Activated CD8-positive, alpha-beta memory T cell treated with anti-CD3 and anti-CD28 coated beads, Interleukin-2, amount 10 ng/mL, durations not matched to agents 7 days and 5 days (primary cell): ENCODE measurements at regions not wholly inside any gene's neighbourhood (a gene's known extent, or its start where the extent isn't known, plus 50 kb on each side); places are given as distances from the start of the nearest gene placed in this dataset.

ENCODE experiments used
- ATAC-seq: fragments of 150-1000 bp; cut with Tn5 transposase; one replicate; pipeline ENCODE4 v1.10.0; 2021; ENCODE audit warnings: moderate library complexity
- CTCF ChIA-PET: fragments of 350-600 bp; sonication (Branson Sonifier 250); formaldehyde crosslinking; loops from one replicate; lab custom pipeline; 2021; ENCODE audit warnings: antibody characterized with exemption; lab: Charles Lee
- DNase-seq: peaks from one replicate; pipeline ENCODE4 v3.0.0-alpha.2; 2020
- H3K27ac Mint-ChIP-seq: one replicate; pipeline ENCODE4 v1.8.0; 2021; ENCODE audit warnings: mild to moderate bottlenecking, mixed read lengths
- H3K27me3 Mint-ChIP-seq: one replicate; pipeline ENCODE4 v1.8.0; 2021; ENCODE audit warnings: mixed read lengths
- H3K36me3 Mint-ChIP-seq: one replicate; pipeline ENCODE4 v1.8.0; 2021; ENCODE audit warnings: mild to moderate bottlenecking, mixed read lengths
- H3K4me1 Mint-ChIP-seq: one replicate; pipeline ENCODE4 v1.8.0; 2021; ENCODE audit warnings: mixed read lengths
- H3K4me3 Mint-ChIP-seq: one replicate; pipeline ENCODE4 v1.8.0; 2021; ENCODE audit warnings: mild to moderate bottlenecking, moderate library complexity, mixed read lengths
- H3K9me3 Mint-ChIP-seq: one replicate; pipeline ENCODE4 v1.8.0; 2022; ENCODE audit warnings: low read depth, mixed read lengths

DNA sequence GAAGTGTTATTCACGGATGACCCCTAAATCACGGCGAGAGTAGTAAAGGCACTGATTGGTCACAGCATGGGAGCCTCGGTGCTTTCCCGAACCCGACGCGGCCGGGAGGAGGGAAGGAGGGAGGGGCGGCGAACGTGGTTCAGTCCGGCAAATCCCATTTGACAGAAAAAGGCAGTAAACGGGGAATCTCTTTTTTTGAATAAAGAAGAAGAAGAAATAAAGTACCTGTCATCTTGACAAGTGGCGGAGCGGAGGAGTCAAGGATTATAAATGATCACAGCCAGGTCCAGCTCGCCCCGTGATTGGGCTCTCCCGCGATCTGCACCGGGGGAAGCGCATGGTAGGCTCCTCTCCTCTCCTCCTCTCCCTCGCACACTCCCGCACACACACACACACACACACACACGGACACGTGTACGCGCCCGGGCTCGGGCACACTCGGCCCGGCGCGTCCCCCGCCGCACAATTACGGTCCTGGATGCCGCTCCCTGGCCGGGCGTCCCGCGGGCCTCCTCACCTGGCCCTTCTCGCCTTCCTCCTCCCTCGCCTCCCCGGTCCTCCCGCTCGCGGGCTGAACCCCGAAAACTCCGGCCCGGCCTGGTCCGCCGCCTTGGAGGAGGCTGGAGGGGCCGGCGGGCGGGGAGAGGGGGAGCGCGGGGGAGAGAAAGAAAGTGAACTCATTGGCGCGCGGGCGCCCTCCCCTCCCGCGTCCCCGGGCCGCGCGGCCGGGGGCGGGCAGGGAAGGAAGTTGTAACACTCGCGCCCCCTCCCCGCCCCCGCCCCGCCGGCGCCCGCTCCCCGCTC, 99.2 kb upstream of the TENM3 start:
- Mint-ChIP-seq H3K27me3 (peaks cover 75% of the 10 kb centered on the region), H3K9me3 (no peaks in the 10 kb centered on the region), H3K4me1 (peaks cover 17% of the 10 kb centered on the region), H3K36me3 (peaks cover 4% of the 10 kb centered on the region), H3K27ac (peak overlapping the region; percentile 15), H3K4me3 (peak overlapping the region; percentile 44)
- DNase-seq (no peak), ATAC-seq (peak; percentile 30)
- CTCF ChIA-PET = no interaction called here

DNA sequence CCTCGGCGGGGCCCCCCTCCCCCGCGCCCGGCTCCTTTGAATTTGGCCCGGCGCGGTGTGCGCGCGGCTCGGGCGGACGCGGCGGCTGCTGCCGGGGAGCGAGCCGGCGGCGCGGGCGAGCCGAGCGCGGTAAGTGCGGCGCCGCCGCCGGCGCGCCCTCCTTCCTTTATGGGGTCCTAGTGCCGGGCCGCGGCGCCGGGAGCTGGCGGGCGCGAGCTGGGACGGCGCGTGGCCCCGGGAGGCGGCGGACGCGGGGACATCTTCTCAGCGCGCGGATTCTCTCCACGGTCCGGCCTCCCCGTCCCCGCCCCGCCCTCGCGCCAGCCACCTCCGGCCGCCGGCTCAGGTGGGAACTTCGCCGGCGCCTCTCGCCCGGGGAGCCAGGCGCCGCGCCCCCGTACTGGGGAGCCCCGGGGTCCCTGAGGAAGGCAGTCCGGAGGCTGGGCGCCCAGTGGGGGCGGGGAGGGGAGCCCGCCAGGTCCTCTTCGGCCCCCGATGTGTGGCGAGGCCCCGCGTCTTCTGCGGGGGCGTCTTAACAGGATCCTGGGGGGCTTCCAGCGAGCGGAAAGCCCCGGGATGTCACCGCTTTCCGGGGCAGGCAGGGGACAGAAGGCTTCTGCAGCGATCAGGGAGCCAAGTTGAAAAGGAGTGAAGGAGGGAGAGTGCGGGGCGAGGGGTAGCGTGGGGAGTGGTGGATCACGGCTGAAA, 98.4 kb upstream of the TENM3 start:
- peak; percentile 16 for ATAC-seq
- H3K36me3 Mint-ChIP-seq = peaks cover 4% of the 10 kb centered on the region
- CTCF ChIA-PET = no interaction called here
- no peak for DNase-seq
- peak overlapping the region; percentile 47 for H3K27ac Mint-ChIP-seq
- H3K27me3 Mint-ChIP-seq = peaks cover 67% of the 10 kb centered on the region
- peak overlapping the region; percentile 58 for H3K4me3 Mint-ChIP-seq
- H3K9me3 Mint-ChIP-seq = no peaks in the 10 kb centered on the region
- H3K4me1 Mint-ChIP-seq = peaks cover 17% of the 10 kb centered on the region

GRCh38 chr4:182145334-182145905, 97.8 kb upstream of the TENM3 start:
- Mint-ChIP-seq H3K27me3 (peaks cover 61% of the 10 kb centered on the region), H3K4me1 (peaks cover 17% of the 10 kb centered on the region), H3K36me3 (peaks cover 4% of the 10 kb centered on the region), H3K9me3 (no peaks in the 10 kb centered on the region), H3K27ac (peak overlapping the region; percentile 47), H3K4me3 (peak overlapping the region; percentile 58)
- ATAC-seq (no peak), DNase-seq (no peak)
- CTCF ChIA-PET = no interaction called here

GRCh38 chr4:182147391-182147790, 95.8 kb upstream of the TENM3 start:
- Mint-ChIP-seq H3K4me1 (peaks cover 16% of the 10 kb centered on the region), H3K27me3 (peaks cover 41% of the 10 kb centered on the region), H3K9me3 (no peaks in the 10 kb centered on the region), H3K4me3 (no peak overlapping the region), H3K36me3 (peaks cover 4% of the 10 kb centered on the region), H3K27ac (no peak overlapping the region)
- CTCF ChIA-PET = no interaction called here
- ATAC-seq = no peak
- no peak for DNase-seq

DNA sequence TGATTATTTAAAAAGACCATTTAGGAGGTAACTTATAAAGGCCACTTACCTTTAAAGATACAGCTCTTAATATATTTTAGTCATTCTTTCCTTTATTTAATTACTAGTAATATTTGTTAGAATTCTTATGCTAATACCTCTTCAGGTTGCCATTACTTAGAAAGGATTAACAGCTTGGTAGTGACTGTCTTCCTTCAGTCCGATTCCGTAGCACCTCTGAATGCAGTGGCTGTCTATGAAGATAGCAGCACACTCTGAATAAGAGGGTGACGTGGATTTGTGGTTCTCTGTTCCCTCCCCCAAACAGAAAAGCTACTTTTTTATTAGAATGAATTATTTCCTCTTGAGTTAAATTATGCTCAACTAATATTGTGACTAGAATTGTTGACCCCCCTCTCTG, 92.6 kb upstream of the TENM3 start:
- H3K27me3 Mint-ChIP-seq = peaks cover 16% of the 10 kb centered on the region
- H3K27ac Mint-ChIP-seq = no peak overlapping the region
- no peaks in the 10 kb centered on the region for H3K4me1 Mint-ChIP-seq
- CTCF ChIA-PET = no interaction called here
- DNase-seq (no peak), ATAC-seq (no peak)
- H3K36me3 Mint-ChIP-seq = no peaks in the 10 kb centered on the region
- no peak overlapping the region for H3K4me3 Mint-ChIP-seq
- no peaks in the 10 kb centered on the region for H3K9me3 Mint-ChIP-seq

DNA sequence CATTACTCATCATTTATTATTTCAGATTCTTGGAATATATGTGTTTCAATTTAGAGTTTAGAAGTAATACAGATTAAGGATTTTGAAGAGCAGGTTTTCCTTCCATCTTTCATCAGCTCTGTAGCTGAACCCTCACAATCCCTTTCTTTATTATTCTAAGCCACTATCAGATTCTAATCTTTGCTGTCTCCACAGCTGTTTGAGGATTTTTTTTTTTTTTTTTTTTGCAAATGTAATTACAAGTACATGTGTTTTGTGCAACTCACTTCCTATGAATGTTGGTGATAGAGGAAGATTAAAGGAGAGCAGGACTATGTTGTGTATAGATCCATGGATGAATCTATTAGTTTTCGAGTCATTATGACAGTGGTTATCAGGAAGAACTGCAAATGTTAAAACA, 87.4 kb upstream of the TENM3 start:
- ATAC-seq (no peak), DNase-seq (no peak)
- H3K27me3 Mint-ChIP-seq = no peaks in the 10 kb centered on the region
- peaks cover 3% of the 10 kb centered on the region for H3K9me3 Mint-ChIP-seq
- CTCF ChIA-PET = no interaction called here
- no peaks in the 10 kb centered on the region for H3K36me3 Mint-ChIP-seq
- H3K27ac Mint-ChIP-seq = no peak overlapping the region
- no peak overlapping the region for H3K4me3 Mint-ChIP-seq
- no peaks in the 10 kb centered on the region for H3K4me1 Mint-ChIP-seq

DNA sequence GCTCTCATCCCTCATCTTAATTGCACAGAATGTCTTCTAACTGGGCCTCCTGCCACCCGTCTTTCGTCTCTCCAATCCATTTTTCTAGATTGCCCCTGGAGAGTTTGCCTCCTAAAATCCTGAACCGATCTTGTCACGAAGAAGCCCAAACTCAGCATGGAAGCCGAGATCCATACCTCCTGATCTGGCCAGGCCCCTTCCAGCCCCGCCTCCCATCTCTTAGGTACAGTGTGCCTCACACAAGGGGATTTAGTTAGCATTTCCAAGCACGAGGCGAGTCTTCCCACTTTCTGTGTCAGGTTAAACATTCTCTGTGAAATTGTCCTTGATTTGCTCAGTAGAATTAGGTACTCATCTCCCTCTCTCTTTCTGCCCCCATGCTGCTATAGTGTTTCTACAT, 80.0 kb upstream of the TENM3 start:
- no peak for DNase-seq
- H3K4me1 Mint-ChIP-seq = no peaks in the 10 kb centered on the region
- H3K36me3 Mint-ChIP-seq = no peaks in the 10 kb centered on the region
- no peak for ATAC-seq
- CTCF ChIA-PET = no interaction called here
- H3K27me3 Mint-ChIP-seq = no peaks in the 10 kb centered on the region
- no peak overlapping the region for H3K27ac Mint-ChIP-seq
- H3K9me3 Mint-ChIP-seq = peaks cover 3% of the 10 kb centered on the region
- H3K4me3 Mint-ChIP-seq = no peak overlapping the region

DNA sequence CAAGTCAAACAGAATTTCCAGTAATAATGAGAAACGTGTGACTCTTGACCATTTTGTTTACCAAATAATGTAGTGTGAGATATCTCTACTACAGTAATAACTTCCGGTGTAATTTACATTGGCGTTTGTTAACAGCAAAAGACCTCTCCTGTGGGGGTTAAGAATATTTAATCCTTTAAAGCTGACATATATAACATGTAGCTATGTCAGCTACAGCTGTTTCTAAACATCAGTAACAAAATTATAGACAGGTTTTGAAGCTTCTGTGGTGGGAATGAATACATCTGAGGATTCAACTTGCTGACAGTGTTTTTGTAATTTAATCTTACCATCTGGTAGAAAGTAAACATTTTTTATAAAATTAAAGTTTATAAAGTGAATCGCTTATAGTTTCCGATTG, 73.6 kb upstream of the TENM3 start:
- CTCF ChIA-PET = no interaction called here
- Mint-ChIP-seq H3K36me3 (no peaks in the 10 kb centered on the region), H3K27ac (no peak overlapping the region), H3K9me3 (no peaks in the 10 kb centered on the region), H3K4me1 (no peaks in the 10 kb centered on the region), H3K27me3 (no peaks in the 10 kb centered on the region), H3K4me3 (no peak overlapping the region)
- DNase-seq (no peak), ATAC-seq (no peak)

DNA sequence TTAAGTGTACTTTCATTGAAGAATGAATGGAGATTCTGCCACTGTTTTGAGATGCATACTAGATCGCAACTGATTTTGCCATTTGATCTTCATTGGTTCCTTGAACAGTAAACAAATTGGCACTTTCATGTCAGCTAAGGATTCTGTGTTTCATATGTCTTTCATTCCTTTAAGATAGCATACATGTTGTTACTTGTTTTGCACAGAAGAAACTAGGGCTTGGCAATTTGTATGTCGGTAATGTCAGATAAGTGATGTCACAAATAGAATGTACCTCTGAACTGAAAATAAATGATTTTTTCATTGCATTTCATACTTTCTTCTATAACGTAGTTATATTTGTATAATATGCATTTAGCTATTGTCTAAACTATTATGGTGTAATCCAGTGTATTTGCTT, 73.2 kb upstream of the TENM3 start:
- Mint-ChIP-seq H3K9me3 (no peaks in the 10 kb centered on the region), H3K27me3 (no peaks in the 10 kb centered on the region), H3K4me3 (no peak overlapping the region), H3K27ac (no peak overlapping the region), H3K4me1 (no peaks in the 10 kb centered on the region), H3K36me3 (no peaks in the 10 kb centered on the region)
- no peak for ATAC-seq
- CTCF ChIA-PET = no interaction called here
- DNase-seq = no peak

DNA sequence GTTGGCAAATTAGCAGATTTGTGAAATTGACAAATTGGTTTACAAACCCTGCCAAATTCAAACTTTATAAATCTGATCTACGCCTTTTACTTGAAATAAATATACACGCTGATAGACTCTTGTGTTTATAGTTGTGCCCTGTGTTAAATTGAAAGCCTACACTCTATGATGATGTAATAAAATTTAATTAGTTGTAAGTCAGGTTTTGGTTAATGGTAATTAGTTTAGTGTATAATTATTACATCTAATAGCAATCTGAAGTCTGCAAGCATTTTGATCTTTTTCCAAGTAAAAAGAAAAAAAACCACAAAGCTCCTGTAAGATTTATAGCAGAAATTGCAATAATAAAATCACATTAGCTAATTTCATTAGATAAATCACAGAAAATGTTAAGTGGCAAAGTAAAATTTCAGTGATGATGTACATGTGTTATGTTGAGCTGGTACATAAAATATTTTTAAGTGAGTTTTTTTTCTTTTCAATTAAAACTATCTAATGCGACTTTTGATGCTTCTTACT, 72.7 kb upstream of the TENM3 start:
- H3K4me1 Mint-ChIP-seq = no peaks in the 10 kb centered on the region
- no peaks in the 10 kb centered on the region for H3K9me3 Mint-ChIP-seq
- ATAC-seq (no peak), DNase-seq (no peak)
- H3K27me3 Mint-ChIP-seq = no peaks in the 10 kb centered on the region
- CTCF ChIA-PET = no interaction called here
- no peak overlapping the region for H3K27ac Mint-ChIP-seq
- no peaks in the 10 kb centered on the region for H3K36me3 Mint-ChIP-seq
- H3K4me3 Mint-ChIP-seq = no peak overlapping the region

- DNase-seq = no peak
- no peak overlapping the region for H3K4me3 Mint-ChIP-seq
- no peaks in the 10 kb centered on the region for H3K9me3 Mint-ChIP-seq
- H3K27me3 Mint-ChIP-seq = no peaks in the 10 kb centered on the region
- no peak for ATAC-seq
- CTCF ChIA-PET = no interaction called here
- no peaks in the 10 kb centered on the region for H3K4me1 Mint-ChIP-seq
- H3K27ac Mint-ChIP-seq = no peak overlapping the region
- no peaks in the 10 kb centered on the region for H3K36me3 Mint-ChIP-seq
Observed at GRCh38 chr4:182174979-182175378, 68.2 kb upstream of the TENM3 start.

- H3K4me1 Mint-ChIP-seq = no peaks in the 10 kb centered on the region
- no peaks in the 10 kb centered on the region for H3K9me3 Mint-ChIP-seq
- no peaks in the 10 kb centered on the region for H3K36me3 Mint-ChIP-seq
- DNase-seq (no peak), ATAC-seq (no peak)
- CTCF ChIA-PET = no interaction called here
- H3K27me3 Mint-ChIP-seq = no peaks in the 10 kb centered on the region
- no peak overlapping the region for H3K27ac Mint-ChIP-seq
- no peak overlapping the region for H3K4me3 Mint-ChIP-seq
Observed at GRCh38 chr4:182175788-182176519, 67.2 kb upstream of the TENM3 start.

DNA sequence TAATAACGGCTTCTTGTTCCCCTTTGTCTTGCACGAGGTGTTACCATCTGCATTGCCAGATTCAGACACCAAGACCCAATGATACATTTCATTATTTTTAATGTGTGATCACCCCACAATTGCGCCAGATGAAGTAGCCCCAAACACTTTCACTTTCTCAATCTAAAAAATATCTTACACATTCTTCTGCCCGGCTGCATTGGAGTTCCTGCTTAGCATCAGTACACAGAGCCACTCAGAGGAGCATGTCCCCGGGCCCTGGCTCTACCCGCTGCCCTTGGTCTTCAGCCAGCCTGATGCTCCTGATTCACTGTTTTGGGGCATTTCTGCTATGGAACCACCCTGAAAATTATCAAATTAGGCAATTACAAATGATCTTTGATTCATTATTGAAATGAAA, 66.0 kb upstream of the TENM3 start:
- CTCF ChIA-PET = no interaction called here
- no peak for ATAC-seq
- no peak overlapping the region for H3K27ac Mint-ChIP-seq
- no peaks in the 10 kb centered on the region for H3K27me3 Mint-ChIP-seq
- no peaks in the 10 kb centered on the region for H3K4me1 Mint-ChIP-seq
- no peak for DNase-seq
- no peaks in the 10 kb centered on the region for H3K36me3 Mint-ChIP-seq
- no peaks in the 10 kb centered on the region for H3K9me3 Mint-ChIP-seq
- H3K4me3 Mint-ChIP-seq = no peak overlapping the region
